ENCODE measurements at regions not wholly inside any gene's neighbourhood (a gene's known extent, or its start where the extent isn't known, plus 50 kb on each side); places are given as distances from the start of the nearest gene placed in this dataset.

- Histone ChIP-seq H3K4ac (replicated peaks; ENCODE audit: insufficient read length, low read depth, low read length) (no peak overlapping the region), H4K8ac (ENCODE audit: extremely low read depth, insufficient read depth, low read length) (no peak overlapping the region), H4K20me1 (replicated peaks in 1 of 2; ENCODE audit: control insufficient read depth in 1 of 2, insufficient read depth in 2 of 2, low read length in 2 of 2) (no peaks in the 10 kb centered on the region), H3K79me2 (ENCODE audit: control insufficient read depth in 1 of 2, insufficient read depth in 2 of 2, low read length in 2 of 2) (no peaks in the 10 kb centered on the region), H3K23me2 (ENCODE audit: low read depth, low read length) (no peaks in the 10 kb centered on the region), H2AFZ (ENCODE audit: low read length) (no peak overlapping the region), H3K56ac (replicated peaks; ENCODE audit: insufficient read length, low read depth, low read length) (no peak overlapping the region), H3K23ac (ENCODE audit: insufficient read length) (no peak overlapping the region), H3K36me3 (ENCODE audit: control insufficient read depth in 2 of 4, insufficient read depth in 4 of 4, low read length in 3 of 4) (no peaks in the 10 kb centered on the region), H4K91ac (replicated peaks; ENCODE audit: insufficient read length, low read length) (no peak overlapping the region), H3K4me1 (replicated peaks in 1 of 4; ENCODE audit: control insufficient read depth in 3 of 4, insufficient read depth in 4 of 4, low read length in 3 of 4) (no peaks in the 10 kb centered on the region), H3K4me3 (ENCODE audit: extremely low read depth in 1 of 4, insufficient read depth in 2 of 4, low read depth in 3 of 4, low read length in 4 of 4) (no peak overlapping the region), H3K18ac (ENCODE audit: extremely low read depth, low read length) (no peak overlapping the region), H3K9ac (replicated peaks in 1 of 4; ENCODE audit: extremely low read depth in 1 of 4, low read depth in 3 of 4, low read length in 3 of 4) (no peak overlapping the region), H2BK12ac (ENCODE audit: low read depth, low read length) (no peak overlapping the region), H2AK5ac (ENCODE audit: low read depth, low read length) (no peak overlapping the region), H2BK20ac (ENCODE audit: low read length) (no peak overlapping the region), H3K79me1 (ENCODE audit: low read depth, low read length) (no peaks in the 10 kb centered on the region), H3K27ac (ENCODE audit: low read depth, low read length) (no peak overlapping the region), H2BK5ac (ENCODE audit: low read depth, low read length) (no peak overlapping the region), H3K27me3 (replicated peaks in 1 of 4; ENCODE audit: control insufficient read depth in 3 of 4, extremely low read depth in 1 of 4, insufficient read depth in 3 of 4, low read length in 3 of 4) (no peaks in the 10 kb centered on the region), H2BK120ac (replicated peaks; ENCODE audit: low read depth, low read length) (no peak overlapping the region), H3K14ac (ENCODE audit: insufficient read length) (no peak overlapping the region), H2BK15ac (ENCODE audit: low read length) (no peak overlapping the region), H3K9me3 (ENCODE audit: insufficient read depth in 2 of 2, low read depth in 1 of 2, low read length in 1 of 2) (no peaks in the 10 kb centered on the region), H3K4me2 (ENCODE audit: insufficient read depth in 1 of 2, low read depth in 2 of 2, low read length in 2 of 2) (no peak overlapping the region), H4K5ac (ENCODE audit: insufficient read length, low read depth, low read length) (no peak overlapping the region)
- POLR2A ChIA-PET (ENCODE audit: partially characterized antibody), result interaction anchor here (0.9 kb wide), 1 partner anchor 63 kb away, joined by 3 read pairs; no protein-coding TSS in a partner anchor
- no peak for DNase-seq (ENCODE audit: low read depth in 1 of 2, low spot score in 2 of 2)
- TF ChIP-seq HDAC6 (IDR thresholded peaks at IDR 0.05; ENCODE audit: low read depth, low read length), result no peak
- TF ChIP-seq TEAD4 (IDR thresholded peaks at IDR 0.05; ENCODE audit: low read depth, low read length), result no peak
- TF ChIP-seq SP2 (IDR thresholded peaks at IDR 0.05; ENCODE audit: low read length), result no peak
- no peak for TF ChIP-seq TAF1 (IDR thresholded peaks at IDR 0.05; ENCODE audit: low read depth, low read length)
- no peak for TF ChIP-seq CHD1 (IDR thresholded peaks at IDR 0.05; ENCODE audit: low read depth, low read length)
- TF ChIP-seq JUND (IDR thresholded peaks at IDR 0.05; ENCODE audit: low read length), result no peak
- no peak for TF ChIP-seq TCF12 (IDR thresholded peaks at IDR 0.05; ENCODE audit: low read depth, low read length)
- no peak for TF ChIP-seq ASH2L (IDR thresholded peaks at IDR 0.05; ENCODE audit: low read length)
- no peak for TF ChIP-seq NRF1 (IDR thresholded peaks at IDR 0.05; ENCODE audit: low read depth, low read length)
- no peak for TF ChIP-seq PHF8 (conservative IDR thresholded peaks at IDR 0.05; ENCODE audit: low read depth, low read length)
- TF ChIP-seq SP1 (IDR thresholded peaks at IDR 0.05; ENCODE audit: low read depth, low read length), result no peak
- no peak for TF ChIP-seq POU5F1 (IDR thresholded peaks at IDR 0.05; ENCODE audit: low read depth, low read length)
- CTCF ChIA-PET (ENCODE audit: partially characterized antibody), result interaction anchor here (1.6 to 2.0 kb wide), 2 partner anchors 9 to 26 kb away, joined by 4 to 7 read pairs; no protein-coding TSS in a partner anchor
- 91% methylated on average over 2 of the region's 2 CpGs; no CpG with 5 or more reads in 1 of the 2 experiments for WGBS, 2 experiments (ENCODE audit: extremely low coverage in 1 of 2, insufficient coverage in 1 of 2, insufficient read length in 1 of 2, insufficient replicate concordance in 2 of 2, low coverage in 1 of 2, low lambda C conversion rate in 2 of 2, missing lambda C conversion rate in 1 of 2)
- no peak for FAIRE-seq
Observed at GRCh38 chr5:173475780-173476179, 140.7 kb downstream of the BOD1 start.

Data from H1 (cell line).